OCI-LY7 (cell line): ENCODE measurements at regions not wholly inside any gene's neighbourhood (a gene's known extent, or its start where the extent isn't known, plus 50 kb on each side); places are given as distances from the start of the nearest gene placed in this dataset.

Source experiments
- BruUV-seq: library from RNA; stranded (reverse); fragments of 400-500 nt; replicated peaks from 2 replicates; lab custom pipeline; 2021; lab: Mats Ljungman, UMichigan
- CTCF ChIA-PET: fragments of 300-600 bp; sonication (Branson Sonifier 250); formaldehyde crosslinking; loops from one replicate; lab custom pipeline; 2022; ENCODE audit warnings: antibody characterized with exemption; ENCODE audit not compliant: unreplicated experiment; lab: Charles Lee
- POLR2A ChIA-PET: fragments of 300-600 bp; sonication (Branson Sonifier 250); formaldehyde crosslinking; loops from one replicate; lab custom pipeline; 2022; ENCODE audit warnings: antibody characterized with exemption; lab: Charles Lee
- DNase-seq: peaks from one replicate; pipeline ENCODE4 v3.0.0-alpha.2; 2015; ENCODE audit warnings: low spot score
- H2AFZ ChIP-seq: fragments of 200-600 bp; sonication (generic), shearing (Covaris generic); 2 replicates; pipeline ENCODE4 v1.6.1; 2014; ENCODE audit warnings: mild to moderate bottlenecking, antibody characterized with exemption, low read length, moderate library complexity
- H3K27ac ChIP-seq: fragments of 200-600 bp; sonication (generic); 2 replicates; pipeline ENCODE4 v1.5.1; 2014; ENCODE audit warnings: mixed run types, low read depth, mild to moderate bottlenecking, moderate library complexity, low read length, inconsistent platforms; ENCODE audit not compliant: poor library complexity, severe bottlenecking
- H3K36me3 ChIP-seq: fragments of 200-600 bp; sonication (generic); 2 replicates; pipeline ENCODE4 v1.6.1; 2014; ENCODE audit warnings: mild to moderate bottlenecking, antibody characterized with exemption, low read length, moderate library complexity, mixed read lengths; ENCODE audit not compliant: insufficient read depth
- H3K4me1 ChIP-seq: fragments of 200-600 bp; sonication (generic); 2 replicates; pipeline ENCODE4 v1.5.1; 2014; ENCODE audit warnings: mild to moderate bottlenecking, low read length; ENCODE audit not compliant: insufficient read depth, poor library complexity, severe bottlenecking
- H3K4me2 ChIP-seq: fragments of 200-600 bp; sonication (generic); 2 replicates; pipeline ENCODE4 v1.6.1; 2014; ENCODE audit warnings: mild to moderate bottlenecking, low read length
- H3K4me3 ChIP-seq: fragments of 200-600 bp; sonication (generic); 2 replicates; pipeline ENCODE4 v1.5.1; 2014; ENCODE audit warnings: mild to moderate bottlenecking, low read depth, low read length; ENCODE audit not compliant: poor library complexity, severe bottlenecking
- H3K79me2 ChIP-seq: fragments of 200-600 bp; sonication (generic); 2 replicates; pipeline ENCODE4 v1.6.1; 2016; ENCODE audit warnings: low read depth, mild to moderate bottlenecking, low read length, moderate library complexity, mixed read lengths; ENCODE audit not compliant: insufficient read depth
- H3K9me2 ChIP-seq: fragments of 200-600 bp; sonication (generic); 2 replicates; pipeline ENCODE4 v1.6.1; 2016; ENCODE audit warnings: mild to moderate bottlenecking, low read length, mixed read lengths; ENCODE audit not compliant: insufficient read depth
- H3K9me3 ChIP-seq: fragments of 200-600 bp; sonication (generic); 2 replicates; pipeline ENCODE4 v1.6.1; 2014; ENCODE audit warnings: mild to moderate bottlenecking, mixed run types, low read length, mixed read lengths
- H4K20me1 ChIP-seq: fragments of 200-600 bp; sonication (generic); 2 replicates; pipeline ENCODE4 v1.6.1; 2014; ENCODE audit warnings: mild to moderate bottlenecking, antibody characterized with exemption, low read length, moderate library complexity, mixed read lengths; ENCODE audit not compliant: insufficient read depth
- EZH2phosphoT487 ChIP-seq: fragments of 200-600 bp; sonication (generic); IDR thresholded peaks from 2 replicates; pipeline ENCODE4 v1.6.1; 2018; ENCODE audit warnings: low read depth, borderline replicate concordance, mild to moderate bottlenecking, mixed run types, antibody characterized with exemption, low read length, moderate library complexity, mixed read lengths
- intact Hi-C: fragments of 100-400 bp; cut with micrococcal nuclease; formaldehyde crosslinking; loops from one replicate; pipeline ENCODE4 v1.10.0; 2022; ENCODE audit not compliant: unreplicated experiment
- TF ChIP-seq, protein P1 (sequence below): fragments of 200-600 bp; sonication (generic); conservative IDR thresholded peaks from 2 replicates; pipeline ENCODE4 v1.5.1; 2014; ENCODE audit warnings: mild to moderate bottlenecking, antibody characterized with exemption, low read length, moderate library complexity, mixed read lengths

GRCh38 chr1:36613721-36614120, 131.0 kb upstream of the CSF3R start:
- TF ChIP-seq EZH2phosphoT487: no peak
- TF ChIP-seq, protein P1, sequence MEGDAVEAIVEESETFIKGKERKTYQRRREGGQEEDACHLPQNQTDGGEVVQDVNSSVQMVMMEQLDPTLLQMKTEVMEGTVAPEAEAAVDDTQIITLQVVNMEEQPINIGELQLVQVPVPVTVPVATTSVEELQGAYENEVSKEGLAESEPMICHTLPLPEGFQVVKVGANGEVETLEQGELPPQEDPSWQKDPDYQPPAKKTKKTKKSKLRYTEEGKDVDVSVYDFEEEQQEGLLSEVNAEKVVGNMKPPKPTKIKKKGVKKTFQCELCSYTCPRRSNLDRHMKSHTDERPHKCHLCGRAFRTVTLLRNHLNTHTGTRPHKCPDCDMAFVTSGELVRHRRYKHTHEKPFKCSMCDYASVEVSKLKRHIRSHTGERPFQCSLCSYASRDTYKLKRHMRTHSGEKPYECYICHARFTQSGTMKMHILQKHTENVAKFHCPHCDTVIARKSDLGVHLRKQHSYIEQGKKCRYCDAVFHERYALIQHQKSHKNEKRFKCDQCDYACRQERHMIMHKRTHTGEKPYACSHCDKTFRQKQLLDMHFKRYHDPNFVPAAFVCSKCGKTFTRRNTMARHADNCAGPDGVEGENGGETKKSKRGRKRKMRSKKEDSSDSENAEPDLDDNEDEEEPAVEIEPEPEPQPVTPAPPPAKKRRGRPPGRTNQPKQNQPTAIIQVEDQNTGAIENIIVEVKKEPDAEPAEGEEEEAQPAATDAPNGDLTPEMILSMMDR: no peak
- H4K20me1 ChIP-seq: no peaks in the 10 kb centered on the region
- no peaks in the 10 kb centered on the region for H3K4me1 ChIP-seq
- intact Hi-C loops: no loop called here
- no peaks in the 10 kb centered on the region for H3K36me3 ChIP-seq
- H3K4me2 ChIP-seq: no peak overlapping the region
- ChIA-PET CTCF (no interaction called here), POLR2A (no interaction called here)
- no peaks in the 10 kb centered on the region for H3K79me2 ChIP-seq
- H3K27ac ChIP-seq: no peak overlapping the region
- no peaks in the 10 kb centered on the region for H3K9me3 ChIP-seq
- DNase-seq: no peak
- no peaks in the 10 kb centered on the region for H3K9me2 ChIP-seq
- no TSS peak for BruUV-seq
- no peak overlapping the region for H2AFZ ChIP-seq
- H3K4me3 ChIP-seq: no peak overlapping the region

DNA sequence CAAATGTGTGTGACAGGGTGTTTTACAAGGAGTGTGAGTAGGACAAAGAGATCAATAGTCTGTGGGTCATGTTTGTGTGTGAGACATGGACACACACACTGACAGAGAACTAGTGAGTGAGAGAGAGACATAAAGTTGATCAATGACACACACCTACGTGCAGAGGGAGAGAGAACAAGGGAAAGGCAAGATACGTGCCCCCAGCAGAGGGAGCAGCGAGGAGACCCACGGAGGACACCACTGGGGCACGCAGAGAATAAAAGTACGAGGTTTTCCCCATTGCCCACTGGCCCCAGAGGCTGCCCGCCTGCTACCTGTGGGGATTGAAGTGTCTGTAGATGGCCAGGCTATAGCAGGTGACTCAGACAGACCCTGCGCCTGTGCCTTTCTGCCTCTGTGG, 130.2 kb upstream of the CSF3R start:
- POLR2A ChIA-PET: no interaction called here
- Histone ChIP-seq H3K79me2 (no peaks in the 10 kb centered on the region), H3K36me3 (no peaks in the 10 kb centered on the region), H3K9me2 (no peaks in the 10 kb centered on the region), H3K9me3 (no peaks in the 10 kb centered on the region), H2AFZ (no peak overlapping the region), H3K4me1 (no peaks in the 10 kb centered on the region), H3K4me2 (no peak overlapping the region), H3K4me3 (no peak overlapping the region), H4K20me1 (no peaks in the 10 kb centered on the region), H3K27ac (no peak overlapping the region)
- CTCF ChIA-PET: no interaction called here
- intact Hi-C loops: no loop called here
- BruUV-seq: no TSS peak
- TF ChIP-seq EZH2phosphoT487: no peak
- TF ChIP-seq, protein P1: peak; percentile 25; the same call in 1 of the 2 replicates
- DNase-seq: no peak

- CTCF ChIA-PET: no interaction called here
- DNase-seq: no peak
- POLR2A ChIA-PET: no interaction called here
- TF ChIP-seq EZH2phosphoT487: no peak
- TF ChIP-seq, protein P1: no peak
- Histone ChIP-seq H3K36me3 (no peaks in the 10 kb centered on the region), H3K4me2 (no peak overlapping the region), H3K9me2 (no peaks in the 10 kb centered on the region), H4K20me1 (no peaks in the 10 kb centered on the region), H2AFZ (no peak overlapping the region), H3K27ac (no peak overlapping the region), H3K4me3 (no peak overlapping the region), H3K79me2 (no peaks in the 10 kb centered on the region), H3K4me1 (no peaks in the 10 kb centered on the region), H3K9me3 (no peaks in the 10 kb centered on the region)
- no TSS peak for BruUV-seq
- intact Hi-C loops: no loop called here
These were observed 129.4 kb upstream of the CSF3R start for GRCh38 chr1:36612121-36612520.
